ENCODE measurements at regions not wholly inside any gene's neighbourhood (a gene's known extent, or its start where the extent isn't known, plus 50 kb on each side); places are given as distances from the start of the nearest gene placed in this dataset.

DNA sequence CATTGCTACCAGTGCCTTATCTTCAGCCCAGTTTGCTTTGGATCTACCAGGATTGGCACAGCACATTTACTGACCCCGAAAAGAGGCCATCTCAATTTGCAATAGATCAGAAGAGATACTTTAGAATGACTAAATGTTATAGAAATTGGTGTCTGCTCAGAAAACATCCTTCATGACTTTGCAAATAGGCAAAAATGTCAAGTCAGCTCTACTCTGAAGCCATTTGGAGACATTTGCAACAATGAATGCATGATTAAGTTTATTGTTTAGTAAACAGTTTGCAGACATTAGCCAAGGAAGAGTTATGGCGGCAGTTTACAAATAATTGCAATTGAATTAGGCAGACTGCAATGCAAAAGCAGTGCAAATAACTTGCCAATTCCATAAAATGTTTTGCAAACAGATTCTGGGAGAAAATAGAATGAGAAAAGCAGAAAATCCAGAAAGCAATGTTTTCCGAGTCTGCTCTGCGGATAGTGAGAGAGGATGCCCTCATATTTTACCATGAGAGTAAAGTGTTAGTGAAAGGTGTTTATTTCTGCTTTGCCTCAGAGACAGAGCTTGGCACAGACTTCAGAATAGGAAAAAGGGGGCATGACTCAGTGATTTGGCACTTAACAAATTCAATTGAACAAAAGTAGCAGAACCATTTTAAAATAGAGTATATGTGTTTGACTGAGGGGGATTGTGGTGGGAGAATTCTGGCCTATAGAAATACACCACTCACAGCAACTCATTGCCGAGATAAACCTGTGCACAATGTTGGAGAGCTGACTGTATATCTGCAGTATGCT is 334.9 kb upstream of the NR2F2 start:
- H3K27me3 ChIP-seq, result no peaks in the 10 kb centered on the region
- no peaks in the 10 kb centered on the region for H3K36me3 ChIP-seq

DNA sequence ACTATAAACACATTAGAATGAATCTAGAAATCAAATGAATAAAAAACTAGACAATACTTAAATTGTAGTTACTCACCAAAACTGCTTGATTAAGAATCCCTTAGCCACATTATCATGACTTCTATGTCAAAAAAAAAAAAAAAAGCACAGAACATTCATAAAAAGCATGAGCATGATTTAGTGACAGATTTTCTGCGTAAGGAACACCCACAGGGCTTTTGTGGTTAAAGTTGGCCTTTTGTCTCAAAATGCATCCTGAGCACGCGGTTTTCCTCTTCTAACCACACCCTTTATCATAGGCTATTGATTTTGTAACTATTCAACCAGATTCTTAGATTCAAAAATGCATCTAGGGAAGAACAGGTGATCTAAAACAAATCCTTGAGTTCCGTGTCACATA is 334.0 kb upstream of the NR2F2 start:
- H3K4me3 ChIP-seq (ENCODE audit: low read depth, low read length), result no peak overlapping the region
- no peaks in the 10 kb centered on the region for H3K36me3 ChIP-seq
- H3K4me1 ChIP-seq, result no peaks in the 10 kb centered on the region
- no peak for DNase-seq
- H3K27me3 ChIP-seq, result no peaks in the 10 kb centered on the region
- TF ChIP-seq, protein P1, sequence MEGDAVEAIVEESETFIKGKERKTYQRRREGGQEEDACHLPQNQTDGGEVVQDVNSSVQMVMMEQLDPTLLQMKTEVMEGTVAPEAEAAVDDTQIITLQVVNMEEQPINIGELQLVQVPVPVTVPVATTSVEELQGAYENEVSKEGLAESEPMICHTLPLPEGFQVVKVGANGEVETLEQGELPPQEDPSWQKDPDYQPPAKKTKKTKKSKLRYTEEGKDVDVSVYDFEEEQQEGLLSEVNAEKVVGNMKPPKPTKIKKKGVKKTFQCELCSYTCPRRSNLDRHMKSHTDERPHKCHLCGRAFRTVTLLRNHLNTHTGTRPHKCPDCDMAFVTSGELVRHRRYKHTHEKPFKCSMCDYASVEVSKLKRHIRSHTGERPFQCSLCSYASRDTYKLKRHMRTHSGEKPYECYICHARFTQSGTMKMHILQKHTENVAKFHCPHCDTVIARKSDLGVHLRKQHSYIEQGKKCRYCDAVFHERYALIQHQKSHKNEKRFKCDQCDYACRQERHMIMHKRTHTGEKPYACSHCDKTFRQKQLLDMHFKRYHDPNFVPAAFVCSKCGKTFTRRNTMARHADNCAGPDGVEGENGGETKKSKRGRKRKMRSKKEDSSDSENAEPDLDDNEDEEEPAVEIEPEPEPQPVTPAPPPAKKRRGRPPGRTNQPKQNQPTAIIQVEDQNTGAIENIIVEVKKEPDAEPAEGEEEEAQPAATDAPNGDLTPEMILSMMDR (IDR thresholded peaks at IDR 0.05; ENCODE audit: low read depth, low read length), result no peak
- no peaks in the 10 kb centered on the region for H3K9me3 ChIP-seq

More for the DNA sequence above, 334.9 kb upstream of the NR2F2 start:
- DNase-seq, result no peak
- TF ChIP-seq, protein P1 (IDR thresholded peaks at IDR 0.05; ENCODE audit: low read depth, low read length), result no peak
- H3K4me3 ChIP-seq (ENCODE audit: low read depth, low read length), result no peak overlapping the region
- no peaks in the 10 kb centered on the region for H3K4me1 ChIP-seq
- H3K9me3 ChIP-seq, result no peaks in the 10 kb centered on the region; the same call in 1 of the 2 replicates

DNA sequence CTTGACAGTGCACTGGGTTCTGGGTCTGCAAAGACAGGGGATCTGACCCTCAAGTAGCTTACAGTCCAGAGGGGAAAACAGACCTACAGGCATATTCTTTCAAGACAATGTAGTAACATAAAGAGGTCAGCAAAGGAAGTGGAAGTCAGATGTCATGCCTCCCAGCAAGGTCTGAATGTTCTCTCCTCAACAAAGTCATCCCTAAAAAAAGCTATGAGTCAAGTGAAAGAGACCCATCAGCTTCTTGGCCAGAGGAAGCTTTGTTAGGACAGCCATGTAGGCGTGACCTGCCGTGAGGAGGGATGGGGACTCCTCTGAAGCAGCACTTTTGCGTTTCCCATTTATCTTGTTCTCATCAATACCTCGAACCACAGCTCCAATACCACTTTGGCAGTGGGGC is 331.6 kb upstream of the NR2F2 start:
- H3K36me3 ChIP-seq, result no peaks in the 10 kb centered on the region
- no peaks in the 10 kb centered on the region for H3K4me1 ChIP-seq
- no peak for DNase-seq
- no peaks in the 10 kb centered on the region for H3K27me3 ChIP-seq
- H3K9me3 ChIP-seq, result no peaks in the 10 kb centered on the region
- no peak overlapping the region for H3K4me3 ChIP-seq (ENCODE audit: low read depth, low read length)
- TF ChIP-seq, protein P1 (IDR thresholded peaks at IDR 0.05; ENCODE audit: low read depth, low read length), result no peak

DNA sequence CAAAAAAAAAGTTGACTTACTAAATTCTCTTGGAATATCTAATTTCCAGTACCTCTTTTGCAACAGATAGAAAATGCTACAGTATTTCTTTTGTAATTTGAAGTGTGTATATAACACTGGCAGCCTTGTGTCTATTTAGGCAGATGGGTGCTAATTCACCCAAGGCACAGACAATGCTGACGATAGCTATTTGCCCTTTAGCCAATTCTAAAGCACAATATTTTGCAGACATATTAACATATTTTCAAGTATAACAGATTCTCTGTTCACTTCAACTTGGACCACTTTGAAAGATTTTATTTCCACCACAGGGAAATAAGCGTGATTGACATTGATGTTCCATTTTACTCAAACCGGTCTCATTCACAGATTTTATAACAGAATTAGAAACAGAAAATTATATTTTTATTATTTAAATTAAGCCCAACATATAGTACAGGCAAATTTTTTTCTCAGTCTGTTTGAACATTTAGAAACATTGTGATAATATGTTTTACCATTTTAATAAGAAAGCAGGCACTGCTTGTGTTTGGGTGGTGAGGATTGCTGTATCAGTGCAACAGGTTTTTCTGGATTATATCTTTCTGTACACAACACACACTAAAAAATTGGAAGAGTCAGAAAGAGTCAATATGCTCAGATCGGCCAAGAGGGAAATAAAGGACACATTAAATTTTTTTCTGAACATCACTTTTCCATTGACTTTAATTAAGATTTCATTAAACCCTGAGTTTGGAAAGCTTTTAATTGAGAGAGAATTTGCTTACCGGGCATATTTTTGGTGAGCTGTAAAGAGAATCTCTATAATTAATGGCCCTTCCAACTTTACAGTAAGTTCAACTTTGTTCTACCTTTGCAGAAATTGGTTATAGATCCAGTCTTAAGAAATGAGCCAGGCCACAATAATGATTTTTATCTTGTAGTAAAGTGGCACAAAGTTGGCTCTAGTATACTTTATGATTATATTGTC is 327.3 kb upstream of the NR2F2 start:
- H3K27me3 ChIP-seq, result no peaks in the 10 kb centered on the region
- H3K36me3 ChIP-seq, result no peaks in the 10 kb centered on the region
- H3K4me3 ChIP-seq (ENCODE audit: low read depth, low read length), result no peak overlapping the region
- no peaks in the 10 kb centered on the region for H3K4me1 ChIP-seq
- TF ChIP-seq, protein P1 (IDR thresholded peaks at IDR 0.05; ENCODE audit: low read depth, low read length), result no peak
- DNase-seq, result no peak
- no peaks in the 10 kb centered on the region for H3K9me3 ChIP-seq

DNA sequence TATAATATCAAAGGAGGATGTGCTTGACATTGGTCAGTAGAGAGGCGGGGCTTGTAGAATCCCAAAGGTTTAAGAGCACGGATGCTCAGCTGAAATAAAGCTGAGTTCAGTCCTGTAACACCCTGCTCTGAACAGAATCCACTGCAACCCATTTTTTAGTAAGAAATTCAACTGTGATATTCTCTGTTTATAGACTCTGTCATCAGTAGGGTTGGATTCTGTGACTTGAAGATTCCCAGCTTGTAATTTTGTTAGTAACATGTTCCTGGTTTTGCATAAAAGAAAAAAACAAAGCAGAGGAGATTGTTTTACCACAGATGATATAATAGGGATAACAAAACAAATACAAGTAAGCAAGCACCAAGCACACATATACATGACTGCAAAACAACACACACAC is 324.6 kb upstream of the NR2F2 start:
- no peaks in the 10 kb centered on the region for H3K4me1 ChIP-seq
- no peaks in the 10 kb centered on the region for H3K9me3 ChIP-seq
- H3K4me3 ChIP-seq (ENCODE audit: low read depth, low read length), result no peak overlapping the region
- TF ChIP-seq, protein P1 (IDR thresholded peaks at IDR 0.05; ENCODE audit: low read depth, low read length), result no peak
- H3K27me3 ChIP-seq, result no peaks in the 10 kb centered on the region
- DNase-seq, result no peak
- no peaks in the 10 kb centered on the region for H3K36me3 ChIP-seq
